PC-3 (cell line): ENCODE measurements at regions not wholly inside any gene's neighbourhood (a gene's known extent, or its start where the extent isn't known, plus 50 kb on each side); places are given as distances from the start of the nearest gene placed in this dataset.

Experiments
- ATAC-seq: fragments of 200-7000 bp; cut with Tn5 transposase; 2 replicates; pipeline ENCODE4 v1.9.1; 2020; ENCODE audit warnings: mild to moderate bottlenecking, moderate library complexity
- BruUV-seq: library from RNA; stranded (reverse); fragments of 400-500 nt; replicated peaks from 2 replicates; lab custom pipeline; 2021; lab: Mats Ljungman, UMichigan
- CTCF ChIA-PET: fragments of 300-600 bp; sonication (Branson Sonifier 250); formaldehyde crosslinking; loops from one replicate; lab custom pipeline; 2022; ENCODE audit warnings: antibody characterized with exemption; lab: Charles Lee
- POLR2A ChIA-PET: fragments of 300-600 bp; sonication (Branson Sonifier 250); formaldehyde crosslinking; loops from one replicate; lab custom pipeline; 2022; ENCODE audit warnings: antibody characterized with exemption; ENCODE audit not compliant: unreplicated experiment; lab: Charles Lee
- DNase-seq: peaks from one replicate; pipeline ENCODE4 v3.0.0-alpha.2; 2015
- H2AFZ ChIP-seq: fragments of 300-600 bp; sonication (generic); 2 replicates; pipeline ENCODE4 v1.6.0; 2016; ENCODE audit warnings: antibody characterized with exemption, low read length
- H3F3A ChIP-seq: fragments of 300-600 bp; sonication (generic); one replicate; pipeline ENCODE4 v1.6.0; 2017; ENCODE audit warnings: antibody characterized with exemption, low read length, control low read depth, mild to moderate bottlenecking; ENCODE audit not compliant: unreplicated experiment
- H3K27ac ChIP-seq: fragments of 300-600 bp; sonication (generic); 2 replicates; pipeline ENCODE4 v1.5.1; 2016; ENCODE audit warnings: mild to moderate bottlenecking, low read length
- H3K27me3 ChIP-seq: fragments of 300-600 bp; sonication (generic); 2 replicates; pipeline ENCODE4 v1.6.1; 2016; ENCODE audit warnings: low read length, mixed read lengths
- H3K36me3 ChIP-seq: fragments of 300-600 bp; sonication (generic); 2 replicates; pipeline ENCODE4 v1.6.1; 2016; ENCODE audit warnings: low read depth, mixed run types, low read length, mixed read lengths
- H3K4me1 ChIP-seq: fragments of 300-600 bp; sonication (generic); 2 replicates; pipeline ENCODE4 v1.5.1; 2016; ENCODE audit warnings: low read length; ENCODE audit not compliant: insufficient read depth
- H3K4me2 ChIP-seq: fragments of 300-600 bp; sonication (generic); 2 replicates; pipeline ENCODE4 v1.6.0; 2016; ENCODE audit warnings: low read length
- H3K4me3 ChIP-seq: fragments of 300-600 bp; sonication (generic); 2 replicates; pipeline ENCODE4 v1.5.1; 2016; ENCODE audit warnings: mild to moderate bottlenecking, low read length, mixed read lengths
- H3K79me2 ChIP-seq: fragments of 300-600 bp; sonication (generic); 2 replicates; pipeline ENCODE4 v1.6.1; 2017; ENCODE audit warnings: low read length, mixed read lengths
- H3K9ac ChIP-seq: fragments of 300-600 bp; sonication (generic); 2 replicates; pipeline ENCODE4 v1.6.0; 2016; ENCODE audit warnings: mild to moderate bottlenecking, low read length
- H3K9me2 ChIP-seq: fragments of 300-600 bp; sonication (generic); replicated peaks from 2 replicates; pipeline ENCODE4 v1.6.1; 2016; ENCODE audit warnings: mixed run types, low read length, mixed read lengths
- H3K9me3 ChIP-seq: fragments of 300-600 bp; sonication (generic); 2 replicates; pipeline ENCODE4 v1.6.1; 2016; ENCODE audit warnings: low read length, mixed read lengths
- H4K20me1 ChIP-seq: fragments of 300-600 bp; sonication (generic); 2 replicates; pipeline ENCODE4 v1.6.1; 2016; ENCODE audit warnings: low read length, mixed read lengths
- CTCF ChIP-seq: fragments of 300-600 bp; sonication (generic); conservative IDR thresholded peaks from 2 replicates; pipeline ENCODE4 v1.5.1; 2017; ENCODE audit warnings: antibody characterized with exemption, low read depth, mild to moderate bottlenecking, low read length
- EZH2 ChIP-seq: fragments of 300-600 bp; sonication (generic); IDR thresholded peaks from one replicate; pipeline ENCODE4 v1.6.1; 2017; ENCODE audit warnings: antibody characterized with exemption, mild to moderate bottlenecking, low read length; ENCODE audit not compliant: unreplicated experiment
- EZH2phosphoT487 ChIP-seq: fragments of 300-600 bp; sonication (generic); IDR thresholded peaks from 2 replicates; pipeline ENCODE4 v1.6.1; 2018; ENCODE audit warnings: mild to moderate bottlenecking, antibody characterized with exemption, low read length, borderline replicate concordance
- intact Hi-C: fragments of 100-400 bp; cut with micrococcal nuclease; formaldehyde crosslinking; loops from 2 replicates; pipeline ENCODE4 v1.9.0; 2023

- DNase-seq (no peak), ATAC-seq (no peak)
- Histone ChIP-seq H3K27ac (no peak overlapping the region), H3K4me3 (no peak overlapping the region), H4K20me1 (no peaks in the 10 kb centered on the region), H3K9me3 (no peaks in the 10 kb centered on the region), H3K4me2 (no peak overlapping the region), H3K9me2 (no peaks in the 10 kb centered on the region), H3K4me1 (no peaks in the 10 kb centered on the region), H3K36me3 (no peaks in the 10 kb centered on the region), H3K27me3 (peaks cover 15% of the 10 kb centered on the region), H2AFZ (no peak overlapping the region), H3K79me2 (no peaks in the 10 kb centered on the region), H3K9ac (no peak overlapping the region), H3F3A (no peaks in the 10 kb centered on the region)
- TF ChIP-seq EZH2phosphoT487 (no peak), CTCF (no peak), EZH2 (no peak)
- no TSS peak for BruUV-seq
- intact Hi-C loops = no loop called here
- CTCF ChIA-PET = no interaction called here
- POLR2A ChIA-PET = no interaction called here
These were observed 139.9 kb upstream of the IRX3 start for GRCh38 chr16:54426553-54426849.

- ChIA-PET POLR2A (no interaction called here), CTCF (no interaction called here)
- Histone ChIP-seq H3K27ac (no peak overlapping the region), H3K9me2 (no peaks in the 10 kb centered on the region), H3K4me2 (no peak overlapping the region), H2AFZ (no peak overlapping the region), H3K4me3 (no peak overlapping the region), H3K36me3 (no peaks in the 10 kb centered on the region), H3K9me3 (no peaks in the 10 kb centered on the region), H3F3A (no peaks in the 10 kb centered on the region), H3K4me1 (no peaks in the 10 kb centered on the region), H3K9ac (no peak overlapping the region), H3K79me2 (no peaks in the 10 kb centered on the region), H3K27me3 (peaks cover 9% of the 10 kb centered on the region), H4K20me1 (no peaks in the 10 kb centered on the region)
- ATAC-seq = no peak
- TF ChIP-seq EZH2phosphoT487 (no peak), EZH2 (no peak), CTCF (no peak)
- intact Hi-C loops = no loop called here
- DNase-seq = no peak
- BruUV-seq = no TSS peak
These were observed 139.3 kb upstream of the IRX3 start for GRCh38 chr16:54425681-54426552.

- CTCF ChIA-PET = no interaction called here
- Histone ChIP-seq H3K9ac (no peak overlapping the region), H3K4me1 (no peaks in the 10 kb centered on the region), H3K79me2 (no peaks in the 10 kb centered on the region), H2AFZ (no peak overlapping the region), H3F3A (no peaks in the 10 kb centered on the region), H3K4me2 (no peak overlapping the region), H3K9me2 (no peaks in the 10 kb centered on the region), H3K9me3 (no peaks in the 10 kb centered on the region), H4K20me1 (no peaks in the 10 kb centered on the region), H3K36me3 (no peaks in the 10 kb centered on the region), H3K27ac (no peak overlapping the region), H3K27me3 (peaks cover 1% of the 10 kb centered on the region; the same call in 1 of the 2 replicates), H3K4me3 (no peak overlapping the region)
- no TSS peak for BruUV-seq
- TF ChIP-seq CTCF = no peak
- TF ChIP-seq EZH2 = no peak
- no peak for TF ChIP-seq EZH2phosphoT487
- no peak for ATAC-seq
- no peak for DNase-seq
- POLR2A ChIA-PET = no interaction called here
- intact Hi-C loops = no loop called here
These were observed 138.5 kb upstream of the IRX3 start for GRCh38 chr16:54425068-54425467.
